Cardiac septum (tissue), 1 donor: ENCODE measurements at regions not wholly inside any gene's neighbourhood (a gene's known extent, or its start where the extent isn't known, plus 50 kb on each side); places are given as distances from the start of the nearest gene placed in this dataset.

ENCODE experiments used
- DNase-seq: peaks from one replicate; pipeline ENCODE4 v3.0.0-alpha.2; 2020; ENCODE audit warnings: low spot score
- intact Hi-C: fragments of 100-400 bp; cut with DNase I; formaldehyde crosslinking; loops from one replicate; pipeline ENCODE4 v1.14.0; 2022
- donor health status: DM: no; HTN: no; CAD: no.

DNA sequence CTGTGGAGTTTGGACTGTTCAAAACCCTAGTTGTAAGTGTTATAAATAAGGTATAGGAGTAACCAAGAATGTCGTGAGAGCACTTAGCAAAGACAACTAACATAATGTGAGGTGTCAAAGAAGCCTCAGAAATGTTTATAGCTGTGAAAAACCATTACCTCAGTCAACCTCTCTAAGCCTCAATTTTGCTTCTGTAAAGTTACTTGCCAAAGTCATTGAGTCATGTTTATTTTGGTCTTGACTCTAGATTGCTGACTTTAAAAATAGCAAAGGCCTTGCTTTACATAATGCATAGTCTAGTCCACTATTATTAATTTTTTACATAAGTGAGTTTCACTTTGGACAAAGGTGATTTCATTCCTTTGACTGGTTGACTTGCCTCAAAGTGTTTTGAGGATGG is 257.6 kb upstream of the CXXC4 start:
- intact Hi-C loops, result no loop called here
- DNase-seq, result no peak

DNA sequence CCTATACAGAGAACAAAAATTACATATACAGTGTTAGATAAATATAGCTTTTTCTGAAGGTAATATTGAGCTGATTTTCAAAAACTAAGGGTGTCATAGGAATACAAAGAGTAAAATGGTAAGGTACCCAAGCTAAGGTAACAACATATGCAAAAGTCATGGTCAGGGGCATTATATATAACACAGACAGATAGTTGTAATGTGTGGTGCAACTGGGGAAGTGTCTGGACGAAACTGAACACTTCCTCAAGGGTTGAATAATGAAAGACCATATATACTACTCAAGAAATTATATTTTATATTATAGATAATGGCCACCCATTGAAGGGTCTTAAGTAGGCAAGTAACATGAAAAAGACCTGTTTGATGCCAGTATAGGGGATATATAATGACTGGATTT is 262.1 kb upstream of the CXXC4 start:
- intact Hi-C loops, result no loop called here
- no peak for DNase-seq

DNA sequence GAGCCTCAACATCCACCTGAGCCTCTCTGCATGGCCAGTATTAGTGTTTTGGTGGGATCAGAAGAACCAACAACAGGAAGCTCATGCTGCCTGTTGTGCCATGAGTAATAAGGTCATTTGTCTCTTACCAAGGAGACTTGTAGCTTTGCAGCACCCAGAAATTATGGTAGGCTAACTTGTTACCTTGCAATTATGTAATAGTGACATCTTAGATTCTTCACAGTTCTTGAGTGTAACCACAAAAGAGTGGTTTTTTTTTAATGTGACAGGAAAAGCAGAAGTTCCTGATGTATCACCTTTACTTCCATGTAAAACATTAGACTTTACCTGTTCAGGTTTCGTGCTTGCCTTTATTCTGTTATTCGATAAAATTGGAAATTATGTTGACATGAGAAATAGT is 263.9 kb upstream of the CXXC4 start:
- intact Hi-C loops, result no loop called here
- DNase-seq, result no peak

DNA sequence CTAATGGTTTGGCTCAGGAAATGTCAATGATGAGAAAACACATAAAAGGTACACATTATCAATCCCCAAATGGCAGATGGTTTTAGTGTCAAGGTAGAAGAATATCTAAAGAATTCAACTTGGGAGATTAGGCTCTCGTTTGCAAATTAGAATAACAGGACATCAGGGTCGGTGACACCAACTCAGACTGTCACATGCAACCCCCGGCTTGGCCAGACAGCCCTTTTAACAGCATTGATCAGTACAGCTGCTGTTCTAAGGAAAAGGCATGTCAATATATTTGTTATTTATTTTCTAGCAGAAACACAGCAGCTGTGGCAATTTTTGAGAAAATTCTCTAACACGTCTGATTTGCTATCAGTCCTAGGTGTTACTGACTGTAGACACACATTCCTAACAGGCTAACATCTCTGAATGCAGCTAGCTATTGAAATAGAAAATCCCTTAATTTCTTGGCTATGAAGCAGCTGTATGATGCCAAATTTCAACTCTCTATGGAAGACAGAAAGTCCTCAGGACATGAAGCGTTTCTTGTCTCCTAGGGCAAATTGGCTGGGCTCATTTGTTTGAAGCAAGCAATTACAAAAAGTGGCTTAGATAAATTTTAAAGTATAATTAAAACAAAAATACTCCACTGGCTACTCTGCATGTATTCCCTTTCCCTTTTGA is 269.0 kb upstream of the CXXC4 start:
- DNase-seq, result no peak
- intact Hi-C loops, result no loop called here

DNA sequence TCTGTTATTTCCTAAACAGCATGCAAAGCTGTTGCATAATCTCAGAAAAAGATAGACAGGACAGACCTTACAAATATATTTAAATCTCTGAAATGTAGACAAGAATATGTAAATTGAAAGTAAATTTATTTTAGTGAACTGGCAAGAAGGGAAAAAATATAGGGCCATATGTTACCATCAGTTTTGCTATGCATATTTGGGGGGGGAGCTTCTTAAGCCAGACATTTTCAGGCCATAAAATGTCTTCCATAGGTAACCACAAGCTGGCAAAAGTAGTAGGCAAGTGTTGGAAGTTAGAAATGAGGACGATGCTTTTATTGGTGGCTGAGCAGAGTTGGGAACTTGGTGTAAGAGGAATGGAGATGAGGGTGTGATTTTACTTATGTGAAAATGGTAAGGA is 272.0 kb upstream of the CXXC4 start:
- no peak for DNase-seq
- intact Hi-C loops, result no loop called here

DNA sequence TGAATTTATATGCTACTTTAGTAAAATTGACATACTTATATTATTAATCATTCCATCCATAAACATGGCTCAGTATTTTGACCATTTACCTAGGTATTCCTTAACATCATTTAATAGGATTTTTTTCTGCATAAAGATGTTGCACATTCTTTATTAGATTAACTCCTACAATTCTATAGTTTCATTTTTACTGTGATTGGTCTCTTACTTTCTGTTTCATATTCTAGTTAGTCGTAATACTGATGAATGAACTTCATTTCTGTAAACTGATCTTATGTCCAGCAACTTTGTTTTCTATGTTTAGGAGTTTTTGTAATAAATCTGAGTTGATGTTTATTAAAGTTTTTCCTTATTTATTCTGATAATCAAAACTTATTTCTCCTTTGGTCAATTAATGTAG is 278.2 kb upstream of the CXXC4 start:
- DNase-seq, result no peak
- intact Hi-C loops, result no loop called here

DNA sequence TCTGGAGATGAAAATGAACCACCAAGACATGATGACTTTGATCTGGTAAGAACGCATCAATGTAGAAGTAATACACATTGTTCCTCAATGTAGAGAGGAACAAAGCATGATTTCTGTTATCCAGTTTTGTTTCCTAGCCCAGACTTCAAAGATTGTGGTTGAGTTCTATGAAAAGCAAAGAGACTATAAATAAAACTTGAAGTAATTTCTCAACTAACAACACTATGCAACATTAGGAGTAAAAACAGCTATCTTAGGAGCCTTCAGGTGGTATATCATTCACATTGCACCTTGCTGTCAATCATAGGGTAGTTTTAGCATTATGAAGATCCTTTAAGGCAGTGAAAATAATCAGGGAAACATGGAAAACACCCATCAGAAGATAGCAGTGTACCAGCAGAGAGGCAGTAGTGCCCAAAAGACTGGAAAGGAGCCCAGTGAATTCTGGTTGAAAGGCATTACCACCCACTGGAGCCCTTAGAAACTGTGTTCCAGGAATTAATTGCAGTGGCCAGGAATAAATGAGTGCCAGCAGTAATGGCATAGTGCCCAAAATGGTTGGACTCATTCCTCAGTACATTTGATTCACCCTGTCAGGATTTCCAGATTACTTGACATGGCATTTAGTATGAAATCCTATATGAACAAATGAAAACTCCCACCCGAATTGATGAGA is 300.7 kb upstream of the CXXC4 start:
- intact Hi-C loops, result loop anchor here (10.0 kb wide), 2 partner anchors 61 to 181 kb away; no protein-coding TSS in a partner anchor
- DNase-seq, result no peak

DNA sequence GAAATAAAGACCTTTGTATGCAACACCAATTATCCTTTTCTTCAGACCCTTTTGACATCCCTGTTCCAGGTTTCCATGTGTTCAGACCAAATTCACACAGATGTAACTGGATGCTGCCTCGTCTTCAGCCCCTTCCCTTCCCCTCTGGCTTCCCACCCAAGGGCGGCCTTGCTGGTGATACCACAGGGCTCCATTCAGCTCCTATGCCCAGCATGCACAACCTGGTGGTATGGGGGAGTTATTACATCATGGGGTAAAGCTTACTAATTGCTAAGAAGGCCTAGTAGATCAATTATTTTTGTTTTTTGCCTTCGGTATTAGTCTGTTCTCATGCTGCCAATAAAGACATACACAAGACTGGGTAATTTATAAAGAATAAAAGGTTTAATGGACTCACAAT is 317.0 kb upstream of the CXXC4 start:
- DNase-seq, result no peak
- intact Hi-C loops, result no loop called here

DNA sequence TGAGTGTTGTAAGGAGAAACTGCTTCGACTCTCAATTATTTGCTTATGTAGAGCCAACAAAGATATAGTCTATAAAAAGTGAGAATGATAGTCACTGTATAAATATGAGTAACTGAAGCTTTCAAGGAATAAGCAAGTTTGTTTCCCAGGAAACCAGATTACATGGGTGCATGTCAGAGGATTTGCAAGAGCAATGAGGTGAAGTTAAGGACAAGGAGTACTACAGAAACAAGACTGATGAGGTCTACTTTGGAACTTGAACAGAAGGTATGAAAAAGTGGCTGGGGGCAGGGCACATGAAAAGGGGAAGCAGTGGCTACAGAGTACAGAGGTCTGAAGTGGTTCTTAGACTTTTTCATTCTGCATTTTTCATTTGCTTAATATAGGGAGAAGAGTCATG is 321.0 kb upstream of the CXXC4 start:
- intact Hi-C loops, result no loop called here
- DNase-seq, result no peak

DNA sequence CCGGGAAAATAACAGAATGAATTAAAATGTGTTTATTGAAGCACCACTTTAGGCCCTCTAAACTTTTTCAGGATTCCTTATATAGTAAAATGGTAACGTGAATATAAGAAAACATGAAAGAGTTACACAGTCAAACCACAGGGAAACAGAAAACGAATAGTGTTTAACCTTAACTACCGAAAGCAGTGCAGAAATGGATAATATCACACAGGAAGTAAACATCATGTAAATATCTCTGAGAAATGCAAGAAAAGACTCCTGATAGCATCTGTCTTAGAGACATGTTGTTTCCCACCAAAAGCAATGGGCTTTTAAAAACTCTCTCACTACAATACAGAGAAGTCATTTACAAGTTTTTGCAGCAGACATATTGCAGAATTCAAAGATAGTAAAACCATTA is 323.9 kb upstream of the CXXC4 start:
- DNase-seq, result no peak
- intact Hi-C loops, result no loop called here

DNA sequence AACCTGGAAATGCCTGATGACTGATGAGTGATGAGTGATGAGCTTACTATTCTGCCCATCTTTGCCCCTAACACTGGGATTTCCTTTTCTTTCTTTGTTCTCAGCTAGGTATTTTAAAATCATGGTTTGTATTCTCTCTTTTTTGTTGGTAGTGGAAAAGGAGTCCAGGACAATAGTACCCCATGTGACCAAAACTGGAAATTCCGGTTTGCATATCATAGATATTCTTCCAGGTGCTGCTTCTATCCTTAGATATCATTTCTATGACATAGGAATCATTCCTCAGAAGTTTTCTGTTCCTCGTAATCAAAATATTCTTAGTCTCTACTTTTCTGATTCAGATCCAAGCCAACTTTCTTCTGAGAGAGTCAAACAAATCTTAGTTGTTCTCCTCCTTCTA is 320.5 kb upstream of the TET2 start:
- intact Hi-C loops, result no loop called here
- DNase-seq, result no peak

DNA sequence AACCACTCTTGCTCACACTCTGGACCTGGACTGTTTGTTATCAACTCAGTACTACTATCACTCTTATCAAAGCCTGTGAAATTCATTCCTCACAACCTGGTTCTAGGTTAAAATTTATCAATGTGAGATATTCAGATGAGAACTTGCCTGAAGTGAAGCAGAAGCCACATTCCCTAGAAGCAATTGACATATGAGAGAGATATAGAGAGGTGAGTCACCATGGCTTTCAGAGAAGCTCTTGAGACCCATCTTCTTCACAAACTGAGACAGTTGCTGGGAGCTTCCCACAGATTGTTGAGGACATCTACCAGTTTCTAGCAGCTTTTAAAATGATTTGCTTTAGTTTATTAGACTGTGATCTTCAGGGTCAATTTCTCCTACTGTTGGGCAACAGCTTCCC is 316.9 kb upstream of the TET2 start:
- no peak for DNase-seq
- intact Hi-C loops, result no loop called here

DNA sequence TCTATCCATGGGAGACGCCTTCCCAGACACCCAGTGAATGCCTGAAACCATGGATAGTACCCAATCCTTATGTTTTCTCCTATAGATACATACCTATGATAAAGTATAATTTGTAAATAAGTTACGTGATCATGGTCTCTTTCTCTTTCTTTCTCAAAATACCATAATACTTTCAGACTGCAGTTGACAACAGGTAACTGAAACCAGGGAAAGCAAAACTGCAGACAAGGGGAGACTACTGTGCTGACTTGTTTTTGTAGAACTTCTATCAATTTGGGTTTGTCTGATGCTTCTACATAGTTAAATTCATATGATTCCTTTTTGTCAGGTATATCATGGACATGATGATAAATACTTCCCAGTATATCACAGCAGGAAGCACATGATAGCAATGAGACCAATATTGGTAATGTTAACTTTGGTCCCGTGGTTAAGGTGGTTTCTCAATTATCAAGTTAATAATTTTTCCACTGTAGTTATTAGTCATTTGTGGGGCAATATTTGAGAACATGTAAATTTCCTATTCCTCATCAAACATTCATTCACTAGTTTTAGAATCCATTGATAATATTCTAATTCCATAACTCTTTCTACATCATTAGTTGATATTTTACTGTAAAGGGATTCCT is 298.0 kb upstream of the TET2 start:
- intact Hi-C loops, result loop anchor here (10.0 kb wide), 1 partner anchor 104 kb away; no protein-coding TSS in a partner anchor
- no peak for DNase-seq

DNA sequence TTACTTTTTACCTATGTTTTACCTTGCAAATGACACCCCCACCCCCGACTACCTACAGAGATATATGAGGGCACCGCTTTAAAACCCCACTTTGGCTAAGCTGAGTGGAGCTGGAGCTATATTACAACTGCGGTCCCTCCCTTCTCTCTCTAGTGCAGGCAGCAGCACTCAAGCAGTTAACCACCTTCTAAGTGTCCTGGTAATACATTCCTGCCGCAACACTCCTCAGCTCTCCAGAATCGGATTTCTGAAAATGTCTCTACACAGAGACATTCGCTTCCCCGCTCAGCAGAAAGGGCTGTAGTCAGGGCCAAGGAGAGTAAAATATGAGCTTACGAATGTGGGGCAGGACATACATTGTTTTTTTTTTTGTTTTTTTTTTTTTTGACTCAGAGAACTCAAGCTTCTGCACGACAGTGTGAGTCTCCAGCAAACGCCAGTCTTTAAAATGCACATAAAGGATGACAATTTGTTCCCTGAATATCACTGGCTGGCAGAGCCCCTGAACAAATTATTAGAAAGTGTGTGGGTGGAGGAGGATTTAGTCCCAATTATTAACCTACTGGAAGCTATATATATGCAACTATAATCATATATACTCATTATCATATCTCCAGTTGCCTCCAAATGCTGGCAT is 287.0 kb upstream of the TET2 start:
- intact Hi-C loops, result loop anchor here (2.0 to 10.0 kb wide), 3 partner anchors 167 to 792 kb away; no protein-coding TSS in a partner anchor
- DNase-seq, result no peak

DNA sequence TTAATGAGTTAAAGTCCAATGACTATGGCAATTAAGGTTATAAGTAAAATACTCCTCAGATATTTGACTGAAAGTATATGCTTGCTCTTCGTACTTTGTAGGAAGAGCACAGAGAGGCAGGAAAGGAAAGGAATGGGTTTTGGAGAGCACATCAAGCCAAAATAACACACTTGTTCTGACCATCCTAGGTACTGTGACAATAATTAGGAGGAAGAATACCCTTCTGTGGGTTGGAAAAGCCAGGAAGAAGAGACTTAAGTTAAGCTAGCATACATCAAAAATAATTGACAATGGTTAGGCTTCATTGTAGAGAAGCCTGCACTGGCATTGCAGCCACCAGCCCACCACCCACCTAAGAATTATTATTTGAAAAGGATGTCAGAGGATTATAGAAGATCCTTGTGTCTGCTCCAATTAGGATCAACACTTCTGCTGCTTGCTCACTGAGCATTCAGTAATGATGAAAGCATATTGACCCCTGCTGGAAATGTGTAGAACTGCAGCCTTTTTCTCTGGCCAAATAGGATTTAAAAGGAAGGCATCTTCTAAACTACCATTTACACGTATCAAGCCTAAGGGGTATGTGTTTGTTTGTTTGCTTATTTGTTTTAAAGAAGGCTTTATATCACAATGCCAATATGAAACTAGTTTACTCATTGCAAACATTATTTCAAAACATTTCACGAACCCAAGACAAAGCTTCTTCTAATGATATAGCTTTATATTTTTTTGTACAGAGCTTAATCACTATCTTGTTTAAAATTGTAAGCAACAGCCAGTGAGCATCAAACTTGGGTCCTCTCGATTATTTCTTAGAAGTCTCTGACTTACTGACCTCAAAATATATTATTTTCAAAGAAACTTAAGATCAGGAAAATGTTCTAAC is 286.2 kb upstream of the TET2 start:
- intact Hi-C loops, result loop anchor here (2.0 to 10.0 kb wide), 3 partner anchors 168 to 793 kb away; no protein-coding TSS in a partner anchor
- no peak for DNase-seq

DNA sequence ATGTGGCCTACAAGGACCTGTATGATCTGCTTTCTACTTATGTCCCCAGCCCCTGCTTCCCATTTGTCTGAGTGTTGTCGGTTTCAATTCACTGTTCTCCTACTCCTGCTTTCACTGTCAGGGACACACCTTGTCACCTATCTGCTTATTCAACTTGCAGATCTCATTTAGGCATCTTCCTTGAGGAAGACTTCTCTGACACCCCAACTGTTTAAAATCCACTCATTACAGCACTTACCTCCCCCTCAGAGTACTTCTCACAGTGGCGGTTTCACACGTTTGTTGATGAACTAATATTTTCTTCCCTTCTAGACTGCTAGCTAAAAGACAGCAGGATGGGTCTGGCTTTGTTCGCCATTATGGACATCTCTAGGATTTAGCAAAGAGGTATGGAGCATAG is 279.9 kb upstream of the TET2 start:
- intact Hi-C loops, result loop anchor here (10.0 kb wide), 1 partner anchor 332 kb away; no protein-coding TSS in a partner anchor
- no peak for DNase-seq

DNA sequence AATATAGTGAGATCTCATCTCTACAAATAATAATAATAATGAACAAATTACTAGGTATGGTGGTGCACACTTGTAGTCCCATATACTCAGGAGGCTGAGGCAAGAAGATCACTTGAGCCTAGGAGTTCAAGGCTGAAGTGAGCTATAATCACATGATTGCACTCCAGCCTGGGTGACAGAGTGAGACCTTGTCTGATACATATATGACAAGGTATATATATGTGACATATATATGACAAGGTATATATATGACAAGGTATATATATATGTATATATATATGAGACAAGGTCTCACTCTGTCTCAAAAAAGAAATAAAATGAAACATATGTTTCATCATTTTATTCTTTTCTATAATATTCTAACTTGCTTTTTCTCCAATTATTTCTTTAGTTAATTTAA is 278.1 kb upstream of the TET2 start:
- intact Hi-C loops, result loop anchor here (10.0 kb wide), 1 partner anchor 334 kb away; no protein-coding TSS in a partner anchor
- DNase-seq, result no peak

DNA sequence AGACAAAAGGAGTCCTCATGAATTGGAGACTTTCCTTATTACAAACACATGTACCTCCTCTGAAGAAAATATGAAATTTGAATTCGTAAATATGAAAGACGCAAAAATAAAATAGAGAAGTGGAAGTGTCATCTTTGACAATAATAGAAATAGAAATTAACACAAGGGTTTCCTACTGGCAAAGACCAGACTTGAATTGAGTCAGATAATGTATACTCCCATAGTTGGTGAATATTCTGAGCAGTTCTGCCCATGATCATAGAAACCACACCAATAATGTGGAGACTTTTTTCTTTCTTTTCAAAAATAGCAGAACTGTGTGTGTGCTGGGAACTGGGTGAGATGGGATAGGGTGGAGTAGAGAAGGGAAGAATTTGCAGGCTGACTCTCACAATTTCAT is 277.7 kb upstream of the TET2 start:
- intact Hi-C loops, result loop anchor here (10.0 kb wide), 1 partner anchor 334 kb away; no protein-coding TSS in a partner anchor
- DNase-seq, result no peak

DNA sequence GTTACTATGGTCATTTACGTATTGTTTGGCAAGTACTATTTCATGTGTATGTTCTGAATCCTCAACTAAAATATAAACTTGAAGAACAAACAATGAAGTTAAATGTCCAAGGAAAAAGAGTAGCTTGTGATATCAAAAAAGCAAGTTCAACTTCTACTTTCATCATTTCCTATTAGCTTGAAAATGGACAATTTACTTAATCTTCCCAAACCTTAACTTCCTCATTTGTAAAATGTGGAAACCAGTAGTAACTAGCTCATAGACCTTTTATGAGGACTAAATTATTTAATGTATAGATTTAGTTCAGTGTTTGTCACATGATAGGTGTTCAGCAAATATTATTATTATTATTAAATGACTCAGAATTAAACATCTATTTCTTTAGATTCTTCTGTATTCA is 276.8 kb upstream of the TET2 start:
- no peak for DNase-seq
- intact Hi-C loops, result loop anchor here (10.0 kb wide), 1 partner anchor 335 kb away; no protein-coding TSS in a partner anchor
